ENCODE measurements at regions not wholly inside any gene's neighbourhood (a gene's known extent, or its start where the extent isn't known, plus 50 kb on each side); places are given as distances from the start of the nearest gene placed in this dataset.

DNA sequence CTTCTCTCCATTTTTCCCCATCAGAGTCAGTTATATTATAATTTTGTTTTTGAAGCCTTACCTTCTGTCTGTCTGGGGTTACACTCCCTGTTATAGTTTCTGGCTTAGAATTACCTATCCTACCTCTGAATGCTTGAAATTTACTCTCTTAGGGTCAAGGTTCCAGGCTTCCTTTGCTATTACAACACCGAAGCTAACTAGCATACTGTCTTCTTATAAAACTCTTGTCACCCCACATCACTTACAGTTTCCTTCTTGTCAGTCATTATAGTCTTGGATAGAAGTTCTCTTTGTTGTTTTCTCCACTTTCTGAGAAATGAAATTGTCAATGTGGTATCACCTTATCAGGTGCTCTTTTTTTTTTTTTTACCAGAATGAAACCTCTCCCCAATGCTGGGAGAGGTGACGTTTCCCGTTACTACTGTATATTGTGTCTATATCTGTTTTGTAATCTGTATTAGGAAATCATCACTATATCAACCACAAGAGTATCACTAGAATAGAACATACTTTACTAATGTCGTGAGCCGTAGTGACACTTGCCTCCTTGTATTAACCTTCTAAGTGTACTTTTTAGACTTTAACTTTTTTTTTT lies 69.2 kb upstream of the PSMA6 start:
- TF ChIP-seq, protein P1, sequence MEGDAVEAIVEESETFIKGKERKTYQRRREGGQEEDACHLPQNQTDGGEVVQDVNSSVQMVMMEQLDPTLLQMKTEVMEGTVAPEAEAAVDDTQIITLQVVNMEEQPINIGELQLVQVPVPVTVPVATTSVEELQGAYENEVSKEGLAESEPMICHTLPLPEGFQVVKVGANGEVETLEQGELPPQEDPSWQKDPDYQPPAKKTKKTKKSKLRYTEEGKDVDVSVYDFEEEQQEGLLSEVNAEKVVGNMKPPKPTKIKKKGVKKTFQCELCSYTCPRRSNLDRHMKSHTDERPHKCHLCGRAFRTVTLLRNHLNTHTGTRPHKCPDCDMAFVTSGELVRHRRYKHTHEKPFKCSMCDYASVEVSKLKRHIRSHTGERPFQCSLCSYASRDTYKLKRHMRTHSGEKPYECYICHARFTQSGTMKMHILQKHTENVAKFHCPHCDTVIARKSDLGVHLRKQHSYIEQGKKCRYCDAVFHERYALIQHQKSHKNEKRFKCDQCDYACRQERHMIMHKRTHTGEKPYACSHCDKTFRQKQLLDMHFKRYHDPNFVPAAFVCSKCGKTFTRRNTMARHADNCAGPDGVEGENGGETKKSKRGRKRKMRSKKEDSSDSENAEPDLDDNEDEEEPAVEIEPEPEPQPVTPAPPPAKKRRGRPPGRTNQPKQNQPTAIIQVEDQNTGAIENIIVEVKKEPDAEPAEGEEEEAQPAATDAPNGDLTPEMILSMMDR (IDR thresholded peaks at IDR 0.05): no peak
- DNase-seq (ENCODE audit: low spot score) (no peak), ATAC-seq (ENCODE audit: low FRiP score) (no peak)

DNA sequence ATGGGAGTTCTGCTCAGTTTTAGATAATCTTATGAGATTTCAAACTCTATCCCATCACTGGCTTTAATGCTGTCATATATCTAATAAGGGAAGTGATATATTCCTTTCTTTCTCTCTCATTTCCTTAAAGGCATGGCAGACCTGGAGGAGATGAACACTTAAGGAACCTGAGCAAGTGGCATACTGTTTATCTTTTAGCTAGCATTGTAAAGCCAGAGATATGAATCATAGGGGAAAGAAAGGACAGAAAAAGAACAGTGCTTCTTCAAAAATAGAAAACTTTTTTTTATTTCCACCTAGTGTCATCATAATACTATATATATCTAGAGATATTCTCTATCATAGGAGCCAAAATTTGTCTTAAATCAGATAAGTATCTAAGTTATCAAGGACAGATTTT lies 68.3 kb upstream of the PSMA6 start:
- ATAC-seq (ENCODE audit: low FRiP score): no peak
- TF ChIP-seq, protein P1 (IDR thresholded peaks at IDR 0.05): no peak
- no peak for DNase-seq (ENCODE audit: low spot score)

DNA sequence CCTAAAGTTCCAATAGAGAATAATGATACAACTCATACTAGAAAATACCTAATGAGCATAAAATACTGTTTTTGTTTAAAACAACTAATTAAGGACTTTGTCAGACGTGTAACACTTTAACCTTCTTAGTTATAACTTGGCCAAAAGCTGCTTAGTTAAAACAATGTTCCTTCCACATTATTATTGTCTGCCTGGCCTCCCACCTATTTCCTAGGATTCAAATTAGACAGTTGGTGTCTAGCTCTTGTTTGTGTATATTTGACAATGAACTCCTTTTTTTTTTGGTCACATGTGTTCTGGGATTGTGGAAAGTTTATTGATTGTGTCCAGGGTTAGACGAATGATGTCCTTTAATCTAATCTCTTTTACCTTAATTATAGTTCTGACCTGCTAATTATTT lies 67.6 kb upstream of the PSMA6 start:
- DNase-seq (ENCODE audit: low spot score) (no peak), ATAC-seq (ENCODE audit: low FRiP score) (no peak)
- TF ChIP-seq, protein P1 (IDR thresholded peaks at IDR 0.05): no peak

DNA sequence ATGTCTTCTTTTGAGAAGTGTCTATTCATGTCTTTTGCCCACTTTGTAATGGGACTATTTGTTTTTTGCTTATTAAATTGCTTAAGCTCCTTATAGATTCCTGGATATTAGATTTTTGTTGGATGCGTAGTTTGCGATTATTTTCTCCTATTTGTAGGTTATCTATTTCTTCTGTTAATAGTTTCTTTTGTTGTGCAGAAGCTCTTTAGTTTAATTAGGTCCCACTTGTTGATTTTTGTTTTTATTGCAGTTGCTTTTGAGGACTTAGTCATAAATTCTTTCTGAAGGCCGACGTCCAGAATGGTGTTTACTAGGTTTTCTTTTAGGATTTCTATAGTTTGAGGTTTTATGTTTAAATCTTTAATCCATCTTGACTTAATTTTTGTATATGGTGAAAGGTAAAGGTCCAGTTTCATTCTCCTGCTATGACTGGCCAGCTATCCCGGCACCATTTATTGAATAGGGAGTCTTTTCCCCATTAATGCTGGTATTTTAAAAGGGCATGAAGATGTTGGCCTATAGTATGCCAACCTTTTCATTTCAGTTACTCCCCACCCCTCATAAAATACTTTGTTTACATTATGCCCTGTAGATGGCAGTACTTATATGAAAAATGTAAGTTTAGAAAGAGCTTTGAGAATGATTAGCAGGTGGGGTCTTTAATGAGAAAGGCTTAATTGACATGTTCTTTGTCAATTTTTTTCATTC lies 62.9 kb upstream of the PSMA6 start:
- no peak for DNase-seq (ENCODE audit: low spot score)
- ATAC-seq (ENCODE audit: low FRiP score): no peak
- TF ChIP-seq, protein P1 (IDR thresholded peaks at IDR 0.05): no peak

DNA sequence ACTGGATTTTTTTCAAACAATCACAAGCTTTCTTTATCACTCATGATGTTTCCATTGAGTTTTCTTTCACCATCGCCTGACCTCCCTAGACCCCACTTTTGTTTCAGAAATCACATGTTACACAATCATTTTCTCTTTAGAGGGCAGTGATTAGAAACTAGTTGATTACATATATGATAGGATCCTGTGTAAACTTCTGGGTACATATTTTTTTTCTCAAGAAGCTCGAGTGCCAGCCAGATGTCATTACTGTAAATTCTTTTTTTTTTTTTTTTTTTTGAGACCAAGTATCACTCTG lies 62.4 kb upstream of the PSMA6 start:
- DNase-seq (ENCODE audit: low spot score) (no peak), ATAC-seq (ENCODE audit: low FRiP score) (no peak)
- TF ChIP-seq, protein P1 (IDR thresholded peaks at IDR 0.05): no peak

DNA sequence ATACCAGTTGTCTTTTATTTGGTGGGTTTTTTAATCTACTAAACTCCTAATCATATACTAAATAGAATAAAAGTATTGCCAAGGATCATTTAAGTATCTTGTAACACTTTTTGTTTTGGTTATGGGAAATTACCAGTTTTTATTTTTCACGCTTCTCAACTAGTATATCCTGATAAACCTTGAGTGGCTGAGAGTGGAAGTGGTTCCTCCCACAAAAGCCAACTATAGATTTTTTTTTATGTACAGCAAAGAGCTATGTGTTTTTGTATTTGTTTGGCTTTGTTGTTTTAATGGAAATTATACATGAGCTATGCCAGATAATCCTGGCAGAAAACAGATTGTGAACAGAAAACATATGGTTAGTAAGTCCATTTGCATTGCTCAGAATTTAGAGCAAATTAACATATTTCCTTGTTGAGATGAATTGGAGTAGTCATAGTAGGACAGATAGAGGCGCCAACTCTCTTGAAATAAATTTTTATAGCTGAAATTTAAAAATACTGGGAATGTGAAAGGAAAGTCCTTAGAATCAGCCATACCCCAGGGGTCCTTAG lies 60.9 kb upstream of the PSMA6 start:
- ATAC-seq (ENCODE audit: low FRiP score) (no peak), DNase-seq (ENCODE audit: low spot score) (no peak)
- TF ChIP-seq, protein P1 (IDR thresholded peaks at IDR 0.05): no peak

All from omental fat pad (tissue), 3 donors.